ENCODE measurements at regions not wholly inside any gene's neighbourhood (a gene's known extent, or its start where the extent isn't known, plus 50 kb on each side); places are given as distances from the start of the nearest gene placed in this dataset.

GRCh38 chr1:34697818-34698217, 57.0 kb upstream of the GJB5 start:
- TF ChIP-seq EZH2 (IDR thresholded peaks at IDR 0.05; ENCODE audit: borderline replicate concordance, insufficient read depth, low read depth, low read length, poor library complexity, severe bottlenecking), result no peak
- TF ChIP-seq, protein P1, sequence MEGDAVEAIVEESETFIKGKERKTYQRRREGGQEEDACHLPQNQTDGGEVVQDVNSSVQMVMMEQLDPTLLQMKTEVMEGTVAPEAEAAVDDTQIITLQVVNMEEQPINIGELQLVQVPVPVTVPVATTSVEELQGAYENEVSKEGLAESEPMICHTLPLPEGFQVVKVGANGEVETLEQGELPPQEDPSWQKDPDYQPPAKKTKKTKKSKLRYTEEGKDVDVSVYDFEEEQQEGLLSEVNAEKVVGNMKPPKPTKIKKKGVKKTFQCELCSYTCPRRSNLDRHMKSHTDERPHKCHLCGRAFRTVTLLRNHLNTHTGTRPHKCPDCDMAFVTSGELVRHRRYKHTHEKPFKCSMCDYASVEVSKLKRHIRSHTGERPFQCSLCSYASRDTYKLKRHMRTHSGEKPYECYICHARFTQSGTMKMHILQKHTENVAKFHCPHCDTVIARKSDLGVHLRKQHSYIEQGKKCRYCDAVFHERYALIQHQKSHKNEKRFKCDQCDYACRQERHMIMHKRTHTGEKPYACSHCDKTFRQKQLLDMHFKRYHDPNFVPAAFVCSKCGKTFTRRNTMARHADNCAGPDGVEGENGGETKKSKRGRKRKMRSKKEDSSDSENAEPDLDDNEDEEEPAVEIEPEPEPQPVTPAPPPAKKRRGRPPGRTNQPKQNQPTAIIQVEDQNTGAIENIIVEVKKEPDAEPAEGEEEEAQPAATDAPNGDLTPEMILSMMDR (IDR thresholded peaks at IDR 0.05), result no peak
- Histone ChIP-seq H3K79me2 (ENCODE audit: control insufficient read depth, insufficient read depth, low read length) (no peaks in the 10 kb centered on the region), H3K9ac (ENCODE audit: low read length) (no peak overlapping the region), H2AFZ (ENCODE audit: insufficient read depth, low read depth, low read length, poor library complexity, severe bottlenecking) (no peak overlapping the region), H4K20me1 (ENCODE audit: control insufficient read depth, insufficient read depth, low read length, poor library complexity, severe bottlenecking) (no peaks in the 10 kb centered on the region), H3K4me2 (replicated peaks; ENCODE audit: low read depth, low read length, poor library complexity, severe bottlenecking) (no peak overlapping the region), H3K36me3 (replicated peaks in 1 of 2; ENCODE audit: control extremely low read depth in 1 of 2, control insufficient read depth in 1 of 2, extremely low read depth in 1 of 2, insufficient read depth in 2 of 2, low read length in 1 of 2) (no peaks in the 10 kb centered on the region), H3K27ac (ENCODE audit: low read length in 2 of 2) (no peak overlapping the region), H3K4me1 (ENCODE audit: control insufficient read depth in 2 of 2, insufficient read depth in 2 of 2, low read length in 2 of 2) (no peaks in the 10 kb centered on the region), H3K27me3 (replicated peaks in 1 of 4; ENCODE audit: control extremely low read depth in 1 of 4, control insufficient read depth in 3 of 4, insufficient read depth in 4 of 4, low read length in 3 of 4) (no peaks in the 10 kb centered on the region), H3K9me3 (ENCODE audit: control extremely low read depth in 1 of 3, control insufficient read depth in 2 of 3, insufficient read depth in 1 of 3, low read length in 2 of 3) (peaks cover 0 to 4% (median 0%) of the 10 kb centered on the region in 3 donors), H3K4me3 (ENCODE audit: control extremely low read depth in 1 of 5, extremely low read depth in 1 of 5, insufficient read depth in 1 of 5, low read depth in 2 of 5, low read length in 4 of 5) (no peak overlapping the region)
- CTCF ChIA-PET, result no interaction called here
- no peaks in the 10 kb centered on the region for H3K4me1 Mint-ChIP-seq
- H3K27me3 Mint-ChIP-seq, result peaks cover 14% of the 10 kb centered on the region
- 34% methylated on average over 2 of the region's 4 CpGs for whole genome bisulfite sequencing (ENCODE audit: insufficient coverage)
- ATAC-seq (ENCODE audit: low read depth) (no peak), DNase-seq (no peak)
- H3K4me3 Mint-ChIP-seq, result no peak overlapping the region
- intact Hi-C loops (cut with micrococcal nuclease), result no loop called here
- POLR2A ChIA-PET, result no interaction called here
- no peaks in the 10 kb centered on the region for H3K9me3 Mint-ChIP-seq (ENCODE audit: insufficient read depth)
- H3K27ac Mint-ChIP-seq, result no peak overlapping the region

- Mint-ChIP-seq H3K4me3 (no peak overlapping the region), H3K4me1 (no peaks in the 10 kb centered on the region), H3K27me3 (peaks cover 16% of the 10 kb centered on the region), H3K9me3 (ENCODE audit: insufficient read depth) (no peaks in the 10 kb centered on the region), H3K27ac (no peak overlapping the region)
- TF ChIP-seq EZH2 (IDR thresholded peaks at IDR 0.05; ENCODE audit: borderline replicate concordance, insufficient read depth, low read depth, low read length, poor library complexity, severe bottlenecking), result no peak
- TF ChIP-seq, protein P1 (IDR thresholded peaks at IDR 0.05), result no peak
- no peaks in the 10 kb centered on the region for H3K4me1 ChIP-seq (ENCODE audit: control insufficient read depth in 2 of 2, insufficient read depth in 2 of 2, low read length in 2 of 2)
- DNase-seq (no peak), ATAC-seq (ENCODE audit: low read depth) (no peak)
- no peak overlapping the region for H3K4me2 ChIP-seq (replicated peaks; ENCODE audit: low read depth, low read length, poor library complexity, severe bottlenecking)
- intact Hi-C loops (cut with micrococcal nuclease), result no loop called here
- H3K9me3 ChIP-seq (ENCODE audit: control extremely low read depth in 1 of 3, control insufficient read depth in 2 of 3, insufficient read depth in 1 of 3, low read length in 2 of 3), result no peaks in the 10 kb centered on the region
- CTCF ChIA-PET, result no interaction called here
- H3K36me3 ChIP-seq (replicated peaks in 1 of 2; ENCODE audit: control extremely low read depth in 1 of 2, control insufficient read depth in 1 of 2, extremely low read depth in 1 of 2, insufficient read depth in 2 of 2, low read length in 1 of 2), result no peaks in the 10 kb centered on the region
- no peak overlapping the region for H3K27ac ChIP-seq (ENCODE audit: low read length in 2 of 2)
- H3K79me2 ChIP-seq (ENCODE audit: control insufficient read depth, insufficient read depth, low read length), result no peaks in the 10 kb centered on the region
- H3K27me3 ChIP-seq (replicated peaks in 1 of 4; ENCODE audit: control extremely low read depth in 1 of 4, control insufficient read depth in 3 of 4, insufficient read depth in 4 of 4, low read length in 3 of 4), result no peaks in the 10 kb centered on the region
- WGBS (ENCODE audit: insufficient coverage), result 100% methylated on average over 1 of the region's 5 CpGs
- no peaks in the 10 kb centered on the region for H4K20me1 ChIP-seq (ENCODE audit: control insufficient read depth, insufficient read depth, low read length, poor library complexity, severe bottlenecking)
- H2AFZ ChIP-seq (ENCODE audit: insufficient read depth, low read depth, low read length, poor library complexity, severe bottlenecking), result no peak overlapping the region
- POLR2A ChIA-PET, result no interaction called here
- H3K9ac ChIP-seq (ENCODE audit: low read length), result no peak overlapping the region
- H3K4me3 ChIP-seq (ENCODE audit: control extremely low read depth in 1 of 5, extremely low read depth in 1 of 5, insufficient read depth in 1 of 5, low read depth in 2 of 5, low read length in 4 of 5), result no peak overlapping the region
These were observed 53.4 kb upstream of the GJB5 start for GRCh38 chr1:34701326-34702060.

Measured in B cell (primary cell).